Mesenchymal stem cell (in vitro differentiated cells and primary cell): ENCODE measurements at regions not wholly inside any gene's neighbourhood (a gene's known extent, or its start where the extent isn't known, plus 50 kb on each side); places are given as distances from the start of the nearest gene placed in this dataset.

Experiments
- DNase-seq: peaks from one replicate; pipeline ENCODE4 v3.0.0-alpha.2; 2013
- H2AFZ ChIP-seq: one replicate; pipeline ENCODE4 v1.6.1; 2013; ENCODE audit warnings: low read depth, mild to moderate bottlenecking, control low read depth, inconsistent platforms, low read length, moderate library complexity
- H2AK5ac ChIP-seq: 2 replicates; pipeline ENCODE4 v1.6.1; 2013; ENCODE audit warnings: low read length, moderate library complexity, mild to moderate bottlenecking, inconsistent platforms; ENCODE audit not compliant: severe bottlenecking
- H2BK120ac ChIP-seq: one replicate; pipeline ENCODE4 v1.6.1; 2013; ENCODE audit warnings: low read depth, mild to moderate bottlenecking, inconsistent platforms, low read length, moderate library complexity
- H2BK12ac ChIP-seq, 2 experiments: one replicate each; pipeline ENCODE4 v1.6.1; 2013; ENCODE audit warnings: inconsistent platforms in 2 of 2, low read length in 2 of 2, mild to moderate bottlenecking in 2 of 2, moderate library complexity in 2 of 2, control low read depth in 1 of 2
- H2BK15ac ChIP-seq: one replicate; pipeline ENCODE4 v1.6.1; 2013; ENCODE audit warnings: mild to moderate bottlenecking, low read depth, inconsistent platforms; ENCODE audit not compliant: poor library complexity, severe bottlenecking
- H2BK5ac ChIP-seq: 2 replicates; pipeline ENCODE4 v1.6.1; 2013; ENCODE audit warnings: low read depth, mild to moderate bottlenecking, low read length, control low read depth, inconsistent platforms; ENCODE audit not compliant: poor library complexity, severe bottlenecking
- H3K14ac ChIP-seq, 2 experiments: one replicate each; pipeline ENCODE4 v1.6.1; 2013; ENCODE audit warnings: inconsistent platforms in 2 of 2, low read length in 2 of 2, control low read depth in 1 of 2, mild to moderate bottlenecking in 1 of 2, moderate library complexity in 1 of 2
- H3K18ac ChIP-seq, 2 experiments: one replicate each; pipeline ENCODE4 v1.6.1; 2013; ENCODE audit warnings: inconsistent platforms in 2 of 2, low read length in 2 of 2, control low read depth in 1 of 2, low read depth in 1 of 2, mild to moderate bottlenecking in 1 of 2
- H3K23ac ChIP-seq, 2 experiments: one replicate each; pipeline ENCODE4 v1.6.1; 2013; ENCODE audit warnings: inconsistent platforms in 2 of 2, low read length in 2 of 2, mild to moderate bottlenecking in 2 of 2, moderate library complexity in 2 of 2, control low read depth in 1 of 2
- H3K27ac ChIP-seq: 2 replicates; pipeline ENCODE4 v1.5.1; 2013; ENCODE audit warnings: mild to moderate bottlenecking, moderate library complexity, low read length, control low read depth, inconsistent platforms; ENCODE audit not compliant: poor library complexity, severe bottlenecking
- H3K27me3 ChIP-seq, 2 experiments: 2 replicates each; pipeline versions ENCODE4 v1.6.1 to v1.7.0; 2013; ENCODE audit warnings: low read length in 2 of 2, mild to moderate bottlenecking in 2 of 2, moderate library complexity in 2 of 2, control low read depth in 1 of 2, inconsistent platforms in 1 of 2; ENCODE audit not compliant: control insufficient read depth in 1 of 2, insufficient read depth in 1 of 2
- H3K36me3 ChIP-seq, 2 experiments: 2 replicates each; pipeline versions ENCODE4 v1.6.1 to v1.7.0; 2013; ENCODE audit warnings: low read length in 2 of 2, control low read depth in 1 of 2, inconsistent platforms in 1 of 2, low read depth in 1 of 2, mild to moderate bottlenecking in 1 of 2; ENCODE audit not compliant: insufficient read depth in 2 of 2, control insufficient read depth in 1 of 2
- H3K4ac ChIP-seq, 2 experiments: one replicate each; pipeline ENCODE4 v1.6.1; 2013; ENCODE audit warnings: inconsistent platforms in 2 of 2, low read length in 2 of 2, mild to moderate bottlenecking in 2 of 2, moderate library complexity in 2 of 2, control low read depth in 1 of 2, low read depth in 1 of 2
- H3K4me1 ChIP-seq: 2 replicates; pipeline ENCODE4 v1.6.1; 2013; ENCODE audit warnings: low read depth, low read length, control low read depth; ENCODE audit not compliant: control insufficient read depth, insufficient read depth
- H3K4me2 ChIP-seq: 2 replicates; pipeline ENCODE4 v1.6.1; 2013; ENCODE audit warnings: low read length, mild to moderate bottlenecking, inconsistent platforms; ENCODE audit not compliant: poor library complexity, severe bottlenecking
- H3K4me3 ChIP-seq, 2 experiments: 2 replicates each; pipeline versions ENCODE4 v1.5.1 to v1.7.0; 2013; ENCODE audit warnings: low read length in 2 of 2, mild to moderate bottlenecking in 2 of 2, control low read depth in 1 of 2, low read depth in 1 of 2; ENCODE audit not compliant: insufficient read depth in 1 of 2
- H3K79me1 ChIP-seq: replicated peaks from 2 replicates; pipeline ENCODE4 v1.6.1; 2013; ENCODE audit warnings: mild to moderate bottlenecking, control low read depth, low read length, inconsistent platforms; ENCODE audit not compliant: poor library complexity, severe bottlenecking
- H3K9ac ChIP-seq: 2 replicates; pipeline ENCODE4 v1.7.0; 2013; ENCODE audit warnings: mild to moderate bottlenecking, low read length, moderate library complexity
- H3K9me3 ChIP-seq: 2 replicates; pipeline ENCODE4 v1.7.0; 2013; ENCODE audit warnings: mild to moderate bottlenecking, low read length; ENCODE audit not compliant: control insufficient read depth
- H4K8ac ChIP-seq: one replicate; pipeline ENCODE4 v1.6.1; 2013; ENCODE audit warnings: inconsistent platforms, mild to moderate bottlenecking, low read length, moderate library complexity
- H4K91ac ChIP-seq: one replicate; pipeline ENCODE4 v1.6.1; 2013; ENCODE audit warnings: mild to moderate bottlenecking, low read length, inconsistent platforms
- WGBS: methylation state at CpG from one replicate; pipeline ENCODE4 v1.1.7; 2013; ENCODE audit warnings: mixed read lengths; 5-methylcytosine and 5-hydroxymethylcytosine counted together

DNA sequence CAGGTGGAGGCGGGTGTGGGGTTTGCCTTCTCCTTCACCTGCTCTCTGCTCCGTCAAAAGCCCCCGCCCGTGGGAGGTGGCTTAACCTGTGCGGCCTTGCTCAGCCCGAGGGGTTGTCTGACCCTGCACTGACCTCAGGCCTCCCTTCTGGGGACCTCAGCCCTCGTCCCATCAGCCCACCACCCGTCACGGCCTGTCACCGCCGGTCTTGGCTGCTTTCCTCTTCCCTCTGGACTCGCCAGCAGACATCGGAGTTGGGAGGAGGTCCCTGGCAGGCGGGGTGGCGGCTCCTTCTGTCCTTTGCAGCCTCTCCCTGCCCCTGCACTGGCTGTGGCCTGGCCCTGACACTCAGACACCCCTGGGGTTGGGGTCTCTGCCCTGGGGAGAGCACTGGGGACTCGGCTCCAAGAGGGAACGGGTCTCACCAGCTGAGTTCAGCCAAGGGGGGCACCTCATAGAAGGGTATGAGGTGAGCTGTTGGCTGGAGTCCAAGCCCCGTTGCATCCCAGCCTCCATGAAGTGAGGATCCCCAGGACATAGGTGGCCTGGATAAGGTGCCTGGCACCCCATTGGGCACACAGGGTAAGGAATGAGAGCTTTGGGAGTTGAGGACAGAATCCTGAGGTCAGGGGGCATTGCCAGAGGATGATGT lies 999.6 kb downstream of the BRD1 start:
- no peak overlapping the region for H3K4me2 ChIP-seq
- H3K27ac ChIP-seq, result no peak overlapping the region
- H3K14ac ChIP-seq, result no peak overlapping the region
- no peaks in the 10 kb centered on the region for H3K4me1 ChIP-seq
- peaks cover 7% of the 10 kb centered on the region for H3K9me3 ChIP-seq
- H3K4me3 ChIP-seq, result no peak overlapping the region
- H3K9ac ChIP-seq, result no peak overlapping the region
- 75% methylated on average over 18 of the region's 18 CpGs for WGBS
- H3K79me1 ChIP-seq, result no peaks in the 10 kb centered on the region
- H3K4ac ChIP-seq, result no peak overlapping the region
- no peak for DNase-seq
- H3K27me3 ChIP-seq, result no peaks in the 10 kb centered on the region
- no peak overlapping the region for H2BK120ac ChIP-seq
- H4K91ac ChIP-seq, result no peak overlapping the region
- H3K23ac ChIP-seq, result no peak overlapping the region
- H2BK12ac ChIP-seq, result no peak overlapping the region
- no peak overlapping the region for H2BK5ac ChIP-seq
- H4K8ac ChIP-seq, result no peak overlapping the region
- H3K18ac ChIP-seq, result no peak overlapping the region
- H2AK5ac ChIP-seq, result no peak overlapping the region
- H3K36me3 ChIP-seq, result no peaks in the 10 kb centered on the region
- H2AFZ ChIP-seq, result no peak overlapping the region
- H2BK15ac ChIP-seq, result no peak overlapping the region

- no peak overlapping the region for H2BK12ac ChIP-seq
- no peak overlapping the region for H3K4me2 ChIP-seq
- no peaks in the 10 kb centered on the region for H3K36me3 ChIP-seq
- H2AK5ac ChIP-seq, result no peak overlapping the region
- H3K4me1 ChIP-seq, result no peaks in the 10 kb centered on the region
- no peak overlapping the region for H4K8ac ChIP-seq
- no peak overlapping the region for H2BK15ac ChIP-seq
- H3K4me3 ChIP-seq, result no peak overlapping the region
- H3K27ac ChIP-seq, result no peak overlapping the region
- 75% methylated on average over 16 of the region's 18 CpGs for WGBS
- H3K79me1 ChIP-seq, result no peaks in the 10 kb centered on the region
- no peak overlapping the region for H3K23ac ChIP-seq
- no peak overlapping the region for H2AFZ ChIP-seq
- no peak overlapping the region for H3K14ac ChIP-seq
- H2BK120ac ChIP-seq, result no peak overlapping the region
- H3K9ac ChIP-seq, result no peak overlapping the region
- H3K4ac ChIP-seq, result no peak overlapping the region
- H2BK5ac ChIP-seq, result no peak overlapping the region
- no peak for DNase-seq
- H3K27me3 ChIP-seq, result no peaks in the 10 kb centered on the region
- no peak overlapping the region for H4K91ac ChIP-seq
- H3K9me3 ChIP-seq, result peaks cover 4% of the 10 kb centered on the region
- no peak overlapping the region for H3K18ac ChIP-seq
Measured at GRCh38 chr22:48827268-48827846, 1000.3 kb downstream of the BRD1 start.

DNA sequence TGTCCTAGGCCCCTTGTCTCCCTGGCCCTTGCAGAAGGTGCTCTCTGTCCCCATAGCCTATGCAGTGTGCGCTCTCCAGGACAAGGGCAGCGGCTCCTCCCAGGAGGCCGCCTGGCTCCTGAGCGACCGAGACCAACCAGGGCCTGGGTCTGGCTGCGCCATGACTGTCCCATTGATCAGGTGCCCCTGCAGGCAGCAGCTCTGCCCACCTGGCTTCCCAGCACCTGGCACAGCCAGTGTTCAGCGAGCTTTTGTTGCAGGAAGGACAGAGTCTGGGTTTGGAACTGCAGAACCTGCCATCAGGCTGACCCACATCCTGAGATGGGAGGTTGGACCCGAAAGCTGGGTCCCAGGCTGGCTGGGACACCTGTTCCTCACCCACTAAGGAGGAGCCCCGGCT lies 1001.1 kb downstream of the BRD1 start:
- Histone ChIP-seq H4K91ac (no peak overlapping the region), H3K14ac (no peak overlapping the region), H2AFZ (no peak overlapping the region), H3K4ac (no peak overlapping the region), H3K27ac (no peak overlapping the region), H3K36me3 (no peaks in the 10 kb centered on the region), H3K18ac (no peak overlapping the region), H2AK5ac (no peak overlapping the region), H3K4me3 (no peak overlapping the region), H3K27me3 (no peaks in the 10 kb centered on the region), H3K23ac (no peak overlapping the region), H2BK120ac (no peak overlapping the region), H3K4me1 (no peaks in the 10 kb centered on the region), H3K4me2 (no peak overlapping the region), H3K9ac (no peak overlapping the region), H2BK15ac (no peak overlapping the region), H2BK12ac (no peak overlapping the region), H3K9me3 (peaks cover 4% of the 10 kb centered on the region), H4K8ac (no peak overlapping the region), H3K79me1 (no peaks in the 10 kb centered on the region), H2BK5ac (no peak overlapping the region)
- 85% methylated on average over 9 of the region's 9 CpGs for WGBS
- no peak for DNase-seq

DNA sequence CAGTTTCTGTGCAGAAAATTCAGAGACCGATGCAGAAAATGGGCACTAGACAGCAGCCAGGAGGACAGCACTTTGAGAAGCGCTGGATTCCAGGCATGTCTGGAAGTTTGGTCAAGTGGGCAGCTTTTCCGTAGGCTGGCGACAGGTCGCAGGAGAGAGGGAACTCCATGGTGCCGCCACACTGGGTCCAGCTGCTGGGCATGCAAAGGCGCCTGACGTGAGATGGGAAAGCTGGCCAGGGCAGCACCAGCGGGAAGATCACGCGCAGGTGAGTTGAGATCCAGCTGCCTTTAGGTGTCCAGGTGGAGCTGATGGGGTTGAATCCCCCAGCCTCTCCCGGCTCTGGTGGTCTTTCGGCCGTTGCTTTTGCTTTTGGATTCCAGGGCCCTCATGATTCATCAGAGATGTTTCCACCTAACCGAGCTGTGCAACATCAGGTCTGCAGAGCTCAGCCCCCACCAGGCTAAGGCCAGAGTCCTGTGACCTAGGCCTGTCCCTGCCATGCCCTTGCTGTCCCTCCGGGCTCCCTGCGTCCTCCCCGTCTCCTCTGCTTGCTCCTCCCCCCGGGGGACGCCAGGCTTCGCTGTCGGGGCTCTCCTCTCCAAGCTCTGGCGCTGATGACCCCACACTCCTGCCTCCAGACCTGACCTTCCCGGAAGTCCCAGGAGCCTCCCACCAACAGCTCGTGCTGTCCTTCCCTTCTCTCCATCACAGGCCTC lies 1001.7 kb downstream of the BRD1 start:
- Histone ChIP-seq H3K4ac (no peak overlapping the region), H4K91ac (no peak overlapping the region), H3K4me1 (no peaks in the 10 kb centered on the region), H2BK12ac (no peak overlapping the region), H3K36me3 (no peaks in the 10 kb centered on the region), H3K18ac (no peak overlapping the region), H3K23ac (no peak overlapping the region), H2AK5ac (no peak overlapping the region), H3K14ac (no peak overlapping the region), H3K9ac (no peak overlapping the region), H2BK5ac (no peak overlapping the region), H2AFZ (no peak overlapping the region), H3K4me2 (no peak overlapping the region), H3K27me3 (no peaks in the 10 kb centered on the region), H3K79me1 (no peaks in the 10 kb centered on the region), H2BK120ac (no peak overlapping the region), H4K8ac (no peak overlapping the region), H3K4me3 (no peak overlapping the region), H2BK15ac (no peak overlapping the region), H3K27ac (no peak overlapping the region), H3K9me3 (peaks cover under 1% of the 10 kb centered on the region)
- DNase-seq, result no peak
- WGBS, result 81% methylated on average over 25 of the region's 25 CpGs
